ENCODE measurements at regions not wholly inside any gene's neighbourhood (a gene's known extent, or its start where the extent isn't known, plus 50 kb on each side); places are given as distances from the start of the nearest gene placed in this dataset.
A peak's percentile ranks its signal among the peaks of the same experiment; 100 is the strongest.
"Not testable (repeated sequence)": the region's sequence is repeated elsewhere in the genome, so short reads cannot be mapped to it uniquely, and the experiment has no call there.

DNA sequence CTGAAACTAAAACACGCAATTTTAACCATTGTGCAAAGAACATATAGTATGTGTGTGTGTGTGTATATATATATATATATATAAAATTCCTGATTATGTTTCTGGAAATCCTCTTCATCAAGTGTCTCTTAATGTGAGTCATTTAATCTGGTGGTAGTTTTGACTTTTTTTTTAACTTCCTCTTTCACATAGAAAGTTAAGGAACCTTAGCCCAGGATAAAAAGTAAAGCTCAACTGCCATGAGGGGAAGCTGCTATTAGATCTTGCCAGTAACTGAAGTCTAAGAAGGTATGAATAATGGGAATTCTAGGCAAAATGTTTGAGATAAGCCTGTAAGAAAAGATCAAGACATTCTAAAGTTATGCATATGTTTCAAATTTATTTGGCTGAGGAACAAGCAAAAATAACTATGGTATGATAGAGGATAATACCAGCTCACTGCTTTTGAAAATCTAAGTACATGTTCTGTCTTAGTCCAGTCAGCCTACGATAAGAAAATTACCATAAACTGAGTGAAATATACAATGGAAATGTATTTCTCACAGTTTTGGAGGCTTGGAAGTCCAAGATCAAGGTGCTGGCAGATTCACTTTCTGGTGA lies 757.0 kb downstream of the TRAM1L1 start:
- no peak for DNase-seq (ENCODE audit: low read depth, low spot score)

DNA sequence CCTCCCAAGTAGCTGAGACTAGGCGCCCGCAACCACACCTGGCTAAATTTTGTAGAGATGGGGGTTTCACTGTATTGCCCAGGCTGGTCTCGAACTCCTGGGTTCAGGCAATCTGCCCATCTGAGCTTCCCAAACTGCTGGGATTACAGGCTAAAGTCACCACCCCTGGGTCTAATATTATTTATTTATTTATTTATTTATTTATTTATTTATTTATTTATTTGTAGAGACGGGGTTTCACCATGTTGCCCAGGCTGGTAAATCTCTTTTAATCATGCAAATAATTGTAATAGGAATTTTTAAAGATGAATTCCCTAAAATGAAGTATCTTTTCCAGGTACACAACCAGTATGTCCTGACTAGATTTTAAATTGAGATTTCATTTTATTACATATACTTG lies 761.8 kb downstream of the TRAM1L1 start:
- no peak for DNase-seq (ENCODE audit: low read depth, low spot score)

DNA sequence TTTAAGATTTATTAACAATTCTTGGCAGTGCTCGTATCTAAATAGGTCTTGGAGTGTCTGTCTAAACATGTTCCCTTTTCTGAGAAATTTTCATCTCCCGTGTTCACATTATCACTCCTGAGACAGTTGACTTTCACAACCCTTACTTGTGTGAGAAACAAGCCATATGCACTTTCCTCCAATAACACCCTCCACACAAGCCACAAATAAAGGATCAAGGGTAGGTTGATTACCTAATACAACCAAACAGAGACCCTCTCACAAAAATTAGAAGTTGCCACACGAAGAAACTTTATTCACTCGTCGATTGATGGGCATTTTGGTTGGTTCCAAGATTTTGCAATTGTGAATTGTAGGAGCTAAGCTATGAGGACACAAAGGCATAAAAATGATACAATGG lies 763.9 kb downstream of the TRAM1L1 start:
- no peak for DNase-seq (ENCODE audit: low read depth, low spot score)

DNA sequence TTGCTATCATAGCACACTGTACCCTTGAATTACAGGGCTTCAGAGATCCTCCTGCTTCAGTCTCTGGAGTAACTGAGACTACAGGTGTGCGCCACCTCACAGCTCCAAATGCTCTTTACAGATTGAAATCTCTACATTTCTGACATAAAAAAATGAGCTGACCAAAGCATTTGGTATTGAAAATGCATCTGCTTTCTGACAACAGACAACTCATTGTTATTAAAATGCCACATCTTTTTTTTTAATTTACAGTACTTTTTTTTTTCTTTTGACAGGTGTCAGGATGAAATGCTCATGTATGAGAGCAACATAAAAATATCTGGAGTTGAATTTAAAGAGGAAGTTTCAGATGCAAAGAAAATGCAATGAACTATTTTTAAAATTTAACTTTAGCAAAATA lies 764.5 kb downstream of the TRAM1L1 start:
- no peak for DNase-seq (ENCODE audit: low read depth, low spot score)

DNA sequence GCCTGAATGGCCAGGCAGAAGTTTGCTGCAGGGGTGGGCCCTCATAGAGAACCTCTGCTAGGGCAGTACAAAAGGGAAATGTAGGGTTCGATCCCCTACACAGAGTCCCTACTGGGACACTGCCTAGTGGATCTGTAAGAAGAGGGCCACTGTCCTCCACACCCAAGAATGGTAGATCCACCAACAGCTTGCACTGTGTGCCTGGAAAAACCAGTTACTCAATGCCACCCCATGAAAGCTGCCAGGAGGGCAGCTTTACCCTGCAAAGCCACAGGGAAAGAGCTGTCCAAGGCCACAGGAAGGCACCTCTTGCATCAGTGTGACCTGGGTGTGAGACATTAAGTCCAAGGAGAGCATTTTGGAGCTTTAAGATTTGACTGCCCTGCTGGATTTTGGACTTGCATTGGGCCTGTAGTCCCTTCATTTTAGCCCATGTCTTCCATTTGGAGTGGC lies 781.6 kb downstream of the TRAM1L1 start:
- no peak for DNase-seq (ENCODE audit: low read depth, low spot score)

DNA sequence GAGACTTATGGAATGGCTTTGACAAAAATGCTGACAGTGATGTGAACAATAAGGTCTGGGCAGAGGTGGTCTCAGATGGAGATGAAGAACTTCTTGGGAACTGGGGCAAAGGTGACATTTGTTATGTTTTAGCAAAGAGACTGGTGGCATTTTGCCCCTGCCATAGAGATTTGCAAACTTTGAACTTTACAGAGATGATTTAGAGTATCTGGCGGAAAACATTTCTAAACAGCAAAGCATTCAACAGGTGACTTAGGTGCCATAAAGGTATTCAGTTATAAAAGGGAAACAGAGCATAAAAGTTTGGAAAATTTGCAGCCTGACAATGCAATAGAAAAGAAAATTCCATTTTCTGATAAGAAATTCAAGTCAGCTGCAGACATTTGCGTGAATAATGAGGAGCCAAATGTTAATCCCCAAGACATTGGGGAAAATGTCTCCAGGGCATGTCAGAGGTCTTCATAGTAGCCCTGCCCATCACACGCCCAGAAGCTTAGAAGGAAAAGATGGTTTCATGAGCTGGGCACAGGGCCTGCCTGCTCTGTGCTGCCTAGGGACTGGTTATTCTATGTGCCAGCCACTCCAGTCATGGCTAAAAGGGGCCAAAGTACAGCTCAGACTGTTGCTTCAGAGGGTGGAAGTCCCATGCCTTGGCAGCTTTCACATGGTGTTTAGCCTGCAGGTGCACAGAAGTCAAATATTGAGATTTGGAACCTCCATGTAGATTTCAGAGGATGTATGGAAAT lies 782.2 kb downstream of the TRAM1L1 start:
- DNase-seq (ENCODE audit: low read depth, low spot score), result no peak

DNA sequence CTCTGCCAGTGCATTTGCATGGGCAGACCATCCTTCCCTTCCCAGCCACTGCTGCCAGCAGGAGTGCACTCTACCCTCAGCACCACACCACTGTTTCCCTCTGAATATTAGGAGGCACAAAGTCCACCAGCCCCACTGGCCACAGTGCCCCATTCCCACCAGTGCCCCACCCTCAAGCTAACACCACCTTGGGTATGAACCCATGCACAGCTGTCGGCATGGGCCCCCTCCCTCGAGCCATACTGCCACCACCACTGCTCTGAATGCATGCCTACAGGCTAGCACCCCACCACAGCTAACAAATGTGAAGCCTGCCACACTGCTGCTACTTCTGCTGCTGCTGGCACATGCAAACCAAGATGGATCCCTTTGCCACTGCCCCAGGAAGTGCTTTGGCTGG lies 810.4 kb downstream of the TRAM1L1 start:
- no peak for DNase-seq (ENCODE audit: low read depth, low spot score)

DNA sequence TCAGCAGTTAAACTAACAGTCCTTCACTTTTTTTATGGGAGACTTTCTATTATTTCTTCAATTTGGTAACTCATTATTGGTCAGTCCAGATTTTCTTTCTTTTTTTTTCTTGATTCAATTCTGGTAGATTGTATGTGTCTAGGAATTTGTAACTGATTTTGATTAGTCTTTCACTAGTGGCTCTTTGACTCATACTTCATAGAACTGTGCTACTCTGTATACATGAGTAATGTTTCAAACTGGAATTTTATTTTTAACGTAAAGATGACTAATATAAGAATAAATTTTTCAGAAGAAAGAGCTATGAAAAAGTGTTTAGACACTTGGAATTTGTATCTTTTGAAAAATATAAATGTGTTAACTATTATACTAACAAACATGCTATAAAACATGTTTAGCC lies 813.0 kb downstream of the TRAM1L1 start:
- DNase-seq (ENCODE audit: low read depth, low spot score), result no peak

DNA sequence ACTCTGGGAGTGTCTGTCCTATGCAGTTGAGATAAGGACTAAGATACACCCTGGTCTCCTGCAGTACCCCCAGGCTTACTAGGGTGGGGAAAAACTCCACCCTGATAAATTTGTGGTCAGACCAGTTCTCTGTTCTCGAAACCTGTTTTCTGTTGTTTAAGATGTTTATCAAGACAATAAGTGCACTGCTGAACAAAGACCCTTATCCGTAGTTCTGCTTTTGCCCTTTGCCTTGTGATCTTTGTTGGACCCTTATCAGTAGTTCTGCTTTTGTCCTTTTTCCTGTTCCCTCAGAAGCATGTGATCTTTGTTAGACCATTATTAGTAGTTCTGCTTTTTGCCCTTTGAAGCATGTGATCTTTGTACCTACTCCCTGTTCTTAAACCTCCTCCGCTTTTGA lies 824.4 kb downstream of the TRAM1L1 start:
- not testable (repeated sequence) for DNase-seq (ENCODE audit: low read depth, low spot score)

DNA sequence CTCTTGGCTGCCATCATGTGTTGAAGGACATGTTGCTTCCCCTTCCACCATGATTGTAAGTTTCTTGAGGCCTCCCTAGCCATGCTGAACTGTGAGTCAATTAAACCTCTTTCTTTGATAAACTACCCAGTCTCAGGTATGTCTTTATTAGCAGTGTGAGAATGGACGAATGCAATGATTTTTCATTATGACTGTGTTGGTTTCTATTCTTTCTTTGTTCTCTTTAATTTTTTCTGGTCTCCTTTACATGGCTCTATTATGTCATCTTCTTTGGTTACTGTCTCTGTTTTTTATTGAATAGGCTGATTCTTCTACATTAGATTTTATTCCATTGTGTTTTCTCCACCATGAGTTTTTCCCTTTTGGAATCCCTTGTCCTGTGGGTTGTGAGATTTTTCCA lies 840.6 kb downstream of the TRAM1L1 start:
- DNase-seq (ENCODE audit: low read depth, low spot score), result no peak

DNA sequence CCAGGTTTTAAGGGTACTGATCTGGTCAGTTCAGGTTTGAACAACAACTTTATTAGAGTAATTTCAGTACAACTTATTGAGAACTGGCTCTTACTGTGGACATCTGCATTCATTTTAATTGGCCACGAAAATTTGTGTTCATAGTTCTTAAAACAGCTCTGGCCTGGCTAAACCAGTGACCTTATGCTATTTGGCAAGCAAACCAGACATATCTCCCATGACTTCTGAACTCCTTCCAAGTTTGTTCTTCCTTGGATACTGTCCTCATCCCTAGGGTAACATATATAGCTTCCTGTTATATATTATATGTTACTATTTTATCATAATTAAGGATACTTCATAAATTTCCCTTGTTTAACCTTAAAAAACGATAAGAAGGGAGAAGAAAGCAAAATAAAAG lies 841.9 kb downstream of the TRAM1L1 start:
- DNase-seq (ENCODE audit: low read depth, low spot score), result no peak

DNA sequence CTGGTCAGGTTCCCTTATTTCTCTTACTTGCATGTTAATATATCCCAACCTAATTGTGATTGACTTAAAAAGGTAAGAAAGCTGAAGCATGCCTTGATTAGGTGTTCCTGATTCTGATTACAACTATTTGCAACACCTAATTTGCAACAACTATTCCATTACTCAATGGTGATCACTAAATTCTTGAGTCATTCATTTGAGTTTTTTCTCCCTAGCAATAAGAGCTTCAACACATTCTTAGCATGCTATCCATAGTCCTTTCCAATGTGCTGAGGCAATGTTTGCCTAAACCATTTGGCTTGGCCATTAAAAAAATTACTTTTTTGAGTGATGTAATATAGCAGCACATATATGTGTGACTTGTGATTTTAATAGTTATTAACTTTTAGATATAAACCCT lies 851.4 kb downstream of the TRAM1L1 start:
- no peak for DNase-seq (ENCODE audit: low read depth, low spot score)

DNA sequence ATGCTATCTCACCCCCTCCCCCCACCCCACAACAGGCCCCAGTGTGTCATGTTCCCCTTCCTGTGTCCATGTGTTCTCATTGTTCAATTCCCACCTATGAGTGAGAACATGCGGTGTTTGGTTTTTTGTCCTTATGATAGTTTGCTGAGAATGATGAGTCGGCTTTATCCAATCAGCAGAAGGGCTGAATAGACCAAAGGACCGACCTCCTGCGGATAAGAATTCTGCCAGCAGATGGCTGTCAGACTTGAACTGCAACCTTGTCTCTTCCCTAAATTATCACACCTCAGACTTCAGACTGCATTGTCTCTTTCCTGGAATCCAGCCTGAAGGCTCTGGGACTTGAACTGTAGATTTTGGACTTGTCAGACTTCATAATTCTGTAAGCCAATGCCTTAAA lies 853.4 kb downstream of the TRAM1L1 start:
- DNase-seq (ENCODE audit: low read depth, low spot score), result not testable (repeated sequence)

DNA sequence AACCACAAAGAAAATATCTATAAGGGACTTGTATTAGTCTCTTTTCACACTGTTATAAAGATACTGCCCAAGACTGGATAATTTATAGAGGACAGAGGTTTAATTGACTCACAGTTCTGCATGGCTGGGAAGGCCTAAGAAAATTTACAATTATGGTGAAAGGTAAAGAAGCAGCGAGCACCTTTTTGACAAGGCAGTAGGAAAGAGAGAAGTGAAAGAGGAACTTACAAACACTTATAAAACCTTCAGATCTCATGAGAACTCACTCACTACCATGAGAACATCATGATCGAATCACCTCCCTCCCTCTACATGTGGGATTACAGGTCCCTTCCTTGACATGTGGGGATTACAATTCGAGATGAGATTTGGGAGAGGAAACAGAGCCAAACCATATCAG lies 856.0 kb downstream of the TRAM1L1 start:
- DNase-seq (ENCODE audit: low read depth, low spot score), result no peak

DNA sequence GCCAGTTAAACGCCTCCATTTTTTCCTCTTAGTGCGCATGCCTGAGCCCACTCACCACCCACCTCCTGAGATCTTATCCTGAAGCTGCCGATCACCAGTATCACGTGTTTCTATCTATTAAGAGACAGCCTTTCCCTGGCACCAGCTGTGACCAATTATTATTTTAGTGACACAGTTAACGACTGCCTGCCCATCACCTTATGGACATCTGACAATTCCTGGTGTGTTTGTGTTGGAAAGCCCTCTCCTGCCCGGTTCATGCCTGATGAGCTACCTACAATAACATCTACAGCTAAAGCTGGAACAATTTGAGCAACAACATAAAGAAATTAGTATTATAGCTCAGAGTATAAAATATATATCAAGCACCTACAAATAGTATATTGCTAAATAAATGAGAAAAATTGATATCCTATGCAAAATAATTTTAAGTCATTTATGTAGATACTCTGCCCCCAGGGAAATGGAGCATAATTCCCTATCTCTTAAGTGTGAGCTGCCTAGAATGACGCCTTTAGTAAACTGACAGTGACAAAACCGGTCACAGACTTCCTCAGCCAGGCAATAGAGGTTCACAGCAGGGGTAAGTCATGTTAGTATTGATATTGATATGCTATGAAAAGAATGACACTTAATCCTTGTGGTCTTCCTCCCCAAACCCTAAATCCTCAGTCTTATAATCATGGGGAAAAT lies 862.2 kb downstream of the TRAM1L1 start:
- DNase-seq (ENCODE audit: low read depth, low spot score), result no peak

DNA sequence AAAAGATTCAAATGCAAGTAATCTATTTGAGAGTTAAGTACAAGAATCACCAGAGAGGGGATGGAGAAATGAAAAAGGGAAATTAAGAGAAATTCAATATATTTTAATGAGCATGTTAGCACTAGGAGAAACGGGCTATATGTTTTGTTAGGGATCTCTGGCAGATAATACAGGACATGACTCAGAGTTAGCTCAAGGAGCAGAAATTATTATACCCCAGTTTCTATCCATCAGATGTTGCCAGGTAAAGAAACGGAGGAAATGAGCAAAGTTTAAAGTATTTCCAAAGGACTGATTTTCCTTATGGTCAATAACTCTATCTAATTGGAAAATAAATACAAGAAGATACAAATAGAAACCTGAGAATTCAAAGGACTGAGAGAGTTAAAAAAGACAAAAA lies 867.6 kb downstream of the TRAM1L1 start:
- peak; percentile 1 for DNase-seq (ENCODE audit: low read depth, low spot score)

DNA sequence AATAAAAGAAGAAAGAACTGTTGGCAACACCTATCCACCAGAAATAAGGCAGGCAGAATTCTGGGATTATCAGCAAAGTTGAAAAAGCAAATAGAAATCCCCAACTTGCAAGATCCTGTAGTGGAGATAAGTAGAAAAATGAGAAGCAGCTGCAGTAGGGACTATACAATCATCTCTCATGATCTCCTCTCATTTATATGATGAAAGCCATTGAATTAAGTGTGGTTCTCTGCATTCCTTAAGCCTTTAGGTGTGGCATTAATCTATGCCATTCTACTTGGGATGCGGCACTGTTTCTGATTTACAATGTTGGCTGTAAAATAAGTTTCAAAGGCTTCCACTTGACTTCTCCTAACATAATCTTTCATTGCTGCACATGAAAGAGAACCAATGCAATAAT lies 869.8 kb downstream of the TRAM1L1 start:
- DNase-seq (ENCODE audit: low read depth, low spot score), result no peak

DNA sequence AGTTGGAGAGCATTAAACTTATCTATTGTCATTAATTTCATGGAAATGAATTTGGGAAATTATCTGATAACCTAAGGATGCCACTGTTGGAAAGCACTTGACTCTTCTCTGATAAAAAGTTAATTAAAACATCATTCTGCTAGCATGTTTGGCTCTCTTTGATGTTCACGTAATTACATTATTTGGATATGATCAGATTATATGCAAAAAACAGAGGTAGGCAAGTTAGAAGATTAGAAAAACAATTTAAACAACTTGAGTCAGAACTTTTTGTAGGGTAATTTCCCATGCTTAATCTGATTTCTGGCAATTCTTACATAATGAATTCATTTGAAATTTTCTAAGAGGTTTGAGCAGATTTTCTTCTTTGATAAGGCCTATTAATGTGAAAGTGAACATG lies 882.9 kb downstream of the TRAM1L1 start:
- no peak for DNase-seq (ENCODE audit: low read depth, low spot score)

DNA sequence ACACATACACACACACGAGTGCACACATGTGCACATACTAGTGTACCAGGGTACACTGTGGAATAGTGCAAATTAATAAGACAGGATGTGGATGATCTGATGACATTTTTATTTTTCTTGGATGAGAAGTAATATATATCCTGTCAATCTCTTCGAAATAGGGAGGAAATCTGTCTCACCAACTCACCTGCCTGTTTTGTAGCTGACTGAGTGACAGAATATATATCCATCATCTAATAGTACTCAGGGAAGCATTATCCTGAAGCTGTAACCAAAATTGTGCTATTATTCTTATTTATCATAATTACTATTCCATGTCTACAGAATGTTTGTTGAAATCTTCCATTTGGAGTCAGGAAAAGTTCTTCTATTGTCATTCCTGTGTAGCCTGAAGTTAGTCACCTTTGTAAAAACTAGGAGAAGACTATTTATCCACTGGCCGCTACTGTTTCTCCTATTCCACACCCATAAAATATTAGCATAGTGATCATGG lies 888.0 kb downstream of the TRAM1L1 start:
- DNase-seq (ENCODE audit: low read depth, low spot score), result no peak

DNA sequence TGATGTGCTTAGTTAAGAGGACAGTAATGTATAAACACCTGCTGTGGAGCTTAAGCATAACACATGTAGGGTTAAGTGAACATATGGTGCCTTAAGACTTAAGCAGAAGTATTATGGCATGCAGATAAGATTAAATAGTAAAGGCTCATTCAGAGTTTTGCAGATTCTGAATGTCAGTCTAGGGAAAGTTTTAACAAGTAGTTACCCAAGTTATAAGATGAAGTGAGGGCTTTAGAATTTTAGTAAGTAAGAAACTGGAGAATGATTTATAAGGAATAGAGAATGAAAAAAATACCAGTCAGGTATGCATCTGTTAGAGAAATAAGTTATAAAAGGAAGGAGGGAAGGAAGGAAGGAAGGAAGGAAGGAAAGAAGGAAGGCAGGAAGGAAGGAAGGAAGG lies 902.1 kb downstream of the TRAM1L1 start:
- no peak for DNase-seq (ENCODE audit: low read depth, low spot score)

DNA sequence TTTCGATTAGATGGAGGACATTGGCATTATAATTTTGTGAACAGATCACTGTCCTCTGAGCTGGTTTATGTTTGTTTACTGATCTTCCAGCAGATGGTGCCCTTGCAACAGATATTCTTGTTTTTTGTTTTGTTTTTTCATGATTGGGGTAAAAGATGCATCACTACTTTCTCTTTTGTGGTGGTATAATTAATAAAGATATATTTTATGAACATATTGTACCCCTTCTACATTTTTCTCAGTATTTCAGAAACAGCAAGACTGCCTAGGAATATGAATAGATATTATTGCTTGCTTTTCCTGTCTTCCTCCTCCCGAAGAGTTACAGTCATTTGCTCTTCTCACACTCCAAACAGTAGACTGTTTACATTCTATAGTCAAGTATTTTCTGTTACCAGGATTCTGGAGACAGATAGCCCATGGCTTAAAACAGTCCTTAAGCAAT lies 905.2 kb downstream of the TRAM1L1 start:
- peak; percentile 14 for DNase-seq (ENCODE audit: low read depth, low spot score)

DNA sequence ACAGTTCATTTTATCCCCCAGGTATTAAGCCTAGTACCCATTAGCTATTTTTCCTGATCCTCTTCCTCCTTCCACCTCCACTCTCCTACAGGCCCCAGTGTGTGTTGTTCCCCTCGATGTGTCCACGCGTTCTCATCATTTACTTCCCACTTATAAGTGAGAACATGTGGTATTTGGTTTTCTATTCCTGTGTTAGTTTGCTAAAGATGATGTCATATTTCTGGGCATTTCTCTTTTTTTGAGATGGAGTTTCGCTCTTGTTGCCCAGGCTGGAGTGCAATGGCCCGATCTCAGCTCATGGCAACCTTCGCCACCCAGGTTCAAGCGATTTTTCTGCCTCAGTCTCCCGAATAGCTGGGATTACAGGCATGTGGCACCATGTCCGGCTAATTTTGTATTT lies 934.0 kb downstream of the TRAM1L1 start:
- DNase-seq (ENCODE audit: low read depth, low spot score), result not testable (repeated sequence)

DNA sequence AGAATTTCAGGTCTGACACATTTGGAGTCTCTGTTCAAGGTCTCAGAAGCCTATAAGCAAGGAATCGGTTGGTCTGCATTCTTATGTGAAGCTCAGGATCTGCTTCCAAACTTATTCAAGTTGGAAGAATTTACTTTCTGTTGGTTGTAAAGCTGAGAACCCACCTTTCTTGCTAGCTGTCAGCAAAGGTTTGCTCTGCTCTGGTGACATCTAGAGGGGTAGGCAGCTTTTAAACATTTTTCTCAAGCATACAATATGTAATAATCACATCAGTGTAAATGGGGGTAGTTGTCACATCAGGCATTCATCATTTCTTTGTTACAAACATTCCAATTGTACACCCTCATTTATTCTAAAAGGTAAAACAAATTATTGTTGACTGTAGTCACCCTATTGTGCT lies 935.2 kb downstream of the TRAM1L1 start:
- no peak for DNase-seq (ENCODE audit: low read depth, low spot score)

All from astrocyte of the hippocampus (primary cell).